ENCODE measurements at regions not wholly inside any gene's neighbourhood (a gene's known extent, or its start where the extent isn't known, plus 50 kb on each side); places are given as distances from the start of the nearest gene placed in this dataset.
A peak's percentile ranks its signal among the peaks of the same experiment; 100 is the strongest.

GRCh38 chr10:42975558-42976340 lies 101.1 kb upstream of the RET start:
- Histone ChIP-seq H3K36me3 (ENCODE audit: low read depth, missing control alignments) (no peaks in the 10 kb centered on the region), H3K27me3 (no peaks in the 10 kb centered on the region), H3K4me1 (peaks cover under 1% of the 10 kb centered on the region), H3K9me3 (no peaks in the 10 kb centered on the region), H3K4me3 (no peak overlapping the region), H3K27ac (no peak overlapping the region)
- intact Hi-C loops (cut with DNase I; ENCODE audit: low total_unique reads): no loop called here
- no peak for DNase-seq
- 93% methylated on average over 7 to 21 of the region's 21 CpGs for WGBS, 2 donors
- TF ChIP-seq POLR2A (IDR thresholded peaks at IDR 0.05): no peak
- TF ChIP-seq, protein P1, sequence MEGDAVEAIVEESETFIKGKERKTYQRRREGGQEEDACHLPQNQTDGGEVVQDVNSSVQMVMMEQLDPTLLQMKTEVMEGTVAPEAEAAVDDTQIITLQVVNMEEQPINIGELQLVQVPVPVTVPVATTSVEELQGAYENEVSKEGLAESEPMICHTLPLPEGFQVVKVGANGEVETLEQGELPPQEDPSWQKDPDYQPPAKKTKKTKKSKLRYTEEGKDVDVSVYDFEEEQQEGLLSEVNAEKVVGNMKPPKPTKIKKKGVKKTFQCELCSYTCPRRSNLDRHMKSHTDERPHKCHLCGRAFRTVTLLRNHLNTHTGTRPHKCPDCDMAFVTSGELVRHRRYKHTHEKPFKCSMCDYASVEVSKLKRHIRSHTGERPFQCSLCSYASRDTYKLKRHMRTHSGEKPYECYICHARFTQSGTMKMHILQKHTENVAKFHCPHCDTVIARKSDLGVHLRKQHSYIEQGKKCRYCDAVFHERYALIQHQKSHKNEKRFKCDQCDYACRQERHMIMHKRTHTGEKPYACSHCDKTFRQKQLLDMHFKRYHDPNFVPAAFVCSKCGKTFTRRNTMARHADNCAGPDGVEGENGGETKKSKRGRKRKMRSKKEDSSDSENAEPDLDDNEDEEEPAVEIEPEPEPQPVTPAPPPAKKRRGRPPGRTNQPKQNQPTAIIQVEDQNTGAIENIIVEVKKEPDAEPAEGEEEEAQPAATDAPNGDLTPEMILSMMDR (IDR thresholded peaks at IDR 0.05): no peak

DNA sequence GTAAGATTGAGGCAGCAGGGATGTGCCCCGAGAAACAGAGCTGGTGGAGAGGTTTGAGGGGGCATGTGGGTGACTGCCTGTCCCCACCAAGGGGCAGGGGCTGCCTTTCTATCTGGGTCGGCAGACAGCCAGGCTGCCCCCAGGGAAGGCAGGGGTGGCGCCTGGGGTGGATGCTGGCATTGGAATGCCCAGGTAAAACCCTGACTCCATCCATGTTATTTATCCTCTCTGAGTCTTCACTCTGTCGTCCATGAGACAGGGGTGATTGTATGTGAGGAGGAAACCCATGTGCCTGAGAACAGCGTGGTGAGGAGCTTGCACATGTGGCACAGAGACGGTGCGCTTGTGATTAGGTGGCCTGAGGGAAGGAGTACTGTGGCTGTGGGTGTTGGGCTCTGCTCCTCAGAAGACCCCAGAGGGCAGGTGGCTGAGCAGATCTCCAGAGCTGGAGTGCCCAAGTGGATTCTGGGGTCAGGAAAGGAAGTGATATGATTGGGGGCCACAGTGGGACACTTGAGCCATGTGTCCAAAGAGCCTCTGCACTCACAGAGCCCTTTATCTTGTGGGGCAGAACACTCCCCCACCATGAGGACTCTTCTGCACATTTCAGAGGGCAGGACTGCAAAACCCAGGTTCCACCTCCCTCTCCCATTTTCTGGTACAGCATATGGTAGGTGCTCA lies 100.4 kb upstream of the RET start:
- peaks cover 5% of the 10 kb centered on the region for H3K4me1 ChIP-seq
- no peak overlapping the region for H3K27ac ChIP-seq
- no peak for DNase-seq
- H3K4me3 ChIP-seq: no peak overlapping the region
- no peaks in the 10 kb centered on the region for H3K27me3 ChIP-seq
- intact Hi-C loops (cut with DNase I; ENCODE audit: low total_unique reads): no loop called here
- no peak for TF ChIP-seq POLR2A (IDR thresholded peaks at IDR 0.05)
- no peaks in the 10 kb centered on the region for H3K9me3 ChIP-seq
- WGBS, 2 donors: 86 to 89% methylated on average over 4 to 7 of the region's 7 CpGs
- no peaks in the 10 kb centered on the region for H3K36me3 ChIP-seq (ENCODE audit: low read depth, missing control alignments)

DNA sequence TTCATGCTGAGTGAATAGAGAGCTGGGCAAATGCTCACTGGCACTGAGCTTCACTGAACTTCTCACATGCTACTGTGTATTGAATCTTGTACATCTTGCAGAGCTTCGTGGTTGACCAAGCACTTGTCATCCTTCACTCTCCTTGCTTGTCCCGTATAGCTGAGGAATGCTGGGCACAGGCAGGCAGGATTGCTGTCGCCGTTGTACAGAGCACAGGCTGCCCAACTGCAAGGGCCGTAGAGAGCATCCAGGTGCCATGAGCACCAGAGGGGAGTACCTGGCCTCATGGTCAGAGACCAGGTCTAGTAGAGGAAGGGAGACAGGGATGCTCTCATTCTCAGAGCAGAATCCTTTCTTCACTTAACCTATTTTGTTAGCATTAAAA lies 99.8 kb upstream of the RET start:
- intact Hi-C loops (cut with DNase I; ENCODE audit: low total_unique reads): no loop called here
- DNase-seq: no peak
- Histone ChIP-seq H3K36me3 (ENCODE audit: low read depth, missing control alignments) (no peaks in the 10 kb centered on the region), H3K9me3 (no peaks in the 10 kb centered on the region), H3K27ac (no peak overlapping the region), H3K27me3 (no peaks in the 10 kb centered on the region), H3K4me1 (peaks cover 11% of the 10 kb centered on the region), H3K4me3 (no peak overlapping the region)
- TF ChIP-seq, protein P1 (IDR thresholded peaks at IDR 0.05): no peak
- no peak for TF ChIP-seq POLR2A (IDR thresholded peaks at IDR 0.05)
- 87% methylated on average over 5 of the region's 5 CpGs for WGBS, 2 donors

- TF ChIP-seq, protein P1 (IDR thresholded peaks at IDR 0.05): no peak
- TF ChIP-seq POLR2A (IDR thresholded peaks at IDR 0.05): no peak
- H3K36me3 ChIP-seq (ENCODE audit: low read depth, missing control alignments): no peaks in the 10 kb centered on the region
- no peaks in the 10 kb centered on the region for H3K27me3 ChIP-seq
- no peak overlapping the region for H3K4me3 ChIP-seq
- WGBS, 2 donors: 73 to 96% methylated on average over 2 of the region's 2 CpGs
- H3K27ac ChIP-seq: no peak overlapping the region
- intact Hi-C loops (cut with DNase I; ENCODE audit: low total_unique reads): no loop called here
- peak; percentile 10 for DNase-seq
- peaks cover 11% of the 10 kb centered on the region for H3K4me1 ChIP-seq
- no peaks in the 10 kb centered on the region for H3K9me3 ChIP-seq
Measured at GRCh38 chr10:42979181-42979580, 97.7 kb upstream of the RET start.

GRCh38 chr10:42979721-42980467 lies 97.0 kb upstream of the RET start:
- no peak overlapping the region for H3K4me3 ChIP-seq
- H3K27ac ChIP-seq: no peak overlapping the region
- no peaks in the 10 kb centered on the region for H3K27me3 ChIP-seq
- TF ChIP-seq POLR2A (IDR thresholded peaks at IDR 0.05): no peak
- TF ChIP-seq, protein P1 (IDR thresholded peaks at IDR 0.05): no peak
- no peaks in the 10 kb centered on the region for H3K36me3 ChIP-seq (ENCODE audit: low read depth, missing control alignments)
- intact Hi-C loops (cut with DNase I; ENCODE audit: low total_unique reads): no loop called here
- no peaks in the 10 kb centered on the region for H3K9me3 ChIP-seq
- DNase-seq: no peak
- H3K4me1 ChIP-seq: peaks cover 11% of the 10 kb centered on the region
- WGBS, 2 donors: 77 to 84% methylated on average over 3 to 12 of the region's 12 CpGs

Measured in testis (tissue), 2 donors.